ENCODE measurements at regions not wholly inside any gene's neighbourhood (a gene's known extent, or its start where the extent isn't known, plus 50 kb on each side); places are given as distances from the start of the nearest gene placed in this dataset.
"Not testable (repeated sequence)": the region's sequence is repeated elsewhere in the genome, so short reads cannot be mapped to it uniquely, and the experiment has no call there.

DNA sequence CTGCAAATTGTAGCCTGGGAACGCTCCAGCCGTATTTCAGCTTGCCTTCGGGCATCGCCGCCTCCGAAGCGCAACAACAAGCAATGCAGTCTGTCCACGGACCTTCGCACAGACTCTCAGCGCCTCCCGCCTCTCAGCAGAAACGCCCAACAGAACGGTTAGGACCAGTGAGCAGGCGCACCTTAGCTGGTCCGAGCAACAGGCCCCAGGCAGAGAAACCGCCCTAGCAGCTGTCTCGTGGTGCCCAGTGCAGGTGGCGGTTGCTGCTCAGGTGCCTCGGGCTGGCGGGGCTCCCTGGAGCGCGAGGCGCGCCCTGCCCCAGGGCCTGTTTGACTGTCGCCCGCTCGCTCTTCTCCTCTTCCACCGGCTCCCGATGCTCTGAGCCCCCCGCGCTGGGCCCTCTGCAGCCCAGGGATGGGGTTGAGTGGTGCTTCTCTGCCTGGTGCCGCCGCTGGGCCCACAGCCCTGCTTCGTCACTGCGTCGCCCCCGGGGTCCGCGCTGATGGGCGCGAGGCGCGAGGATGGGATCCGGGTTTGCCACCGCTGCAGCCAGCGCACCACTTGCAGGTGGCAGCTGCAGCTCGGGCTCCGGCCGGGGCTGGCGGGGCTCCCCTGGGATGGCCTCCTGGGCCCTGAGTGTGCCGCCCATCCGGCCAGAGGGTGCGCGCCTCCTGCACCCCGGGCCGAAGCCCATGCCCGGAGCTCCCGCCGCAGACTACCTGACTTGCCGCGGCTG lies 268.4 kb upstream of the FRG2C start:
- DNase-seq, result no peak

DNA sequence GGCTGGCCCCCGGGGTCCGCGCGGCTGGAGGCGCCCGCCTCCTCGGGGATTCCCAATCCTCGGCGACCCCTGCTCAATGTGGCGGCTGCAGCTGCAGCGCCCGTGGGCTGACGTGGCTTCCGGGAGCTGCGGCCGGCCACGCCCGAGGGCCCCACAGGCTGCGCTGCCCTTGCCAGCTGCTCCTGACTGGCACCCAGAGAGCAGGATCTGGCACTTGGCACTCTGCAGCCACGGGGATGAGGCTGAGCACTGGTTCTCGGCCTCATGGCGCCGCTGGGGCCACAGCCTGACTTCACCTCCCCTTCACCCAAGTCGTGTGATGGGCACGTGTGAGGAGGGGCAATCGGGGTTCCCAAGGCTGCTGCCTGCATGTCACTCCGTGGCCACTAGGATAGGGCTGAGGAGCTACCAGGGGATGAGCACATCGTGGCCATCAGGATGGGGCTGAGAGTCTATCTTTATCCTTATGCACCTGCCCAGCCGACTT lies 267.8 kb upstream of the FRG2C start:
- DNase-seq, result no peak

DNA sequence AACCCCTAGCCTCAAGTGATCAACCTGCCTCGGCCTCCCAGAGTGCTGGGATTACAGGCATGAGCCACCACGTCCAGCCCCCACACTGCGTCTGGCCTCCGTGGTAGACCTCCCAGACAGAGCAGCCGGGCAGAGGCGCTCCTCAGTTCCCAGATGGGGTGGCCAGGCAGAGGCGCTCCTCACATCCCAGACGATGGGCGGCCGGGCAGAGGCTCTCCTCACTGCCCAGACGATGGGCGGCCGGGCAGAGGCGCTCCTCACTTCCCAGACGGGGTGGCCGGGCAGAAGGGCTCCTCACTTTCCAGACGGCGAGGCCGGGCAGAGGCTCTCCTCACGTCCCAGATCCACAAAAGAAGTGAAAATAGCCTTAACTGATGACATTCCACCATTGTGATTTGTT lies 266.6 kb upstream of the FRG2C start:
- not testable (repeated sequence) for DNase-seq

DNA sequence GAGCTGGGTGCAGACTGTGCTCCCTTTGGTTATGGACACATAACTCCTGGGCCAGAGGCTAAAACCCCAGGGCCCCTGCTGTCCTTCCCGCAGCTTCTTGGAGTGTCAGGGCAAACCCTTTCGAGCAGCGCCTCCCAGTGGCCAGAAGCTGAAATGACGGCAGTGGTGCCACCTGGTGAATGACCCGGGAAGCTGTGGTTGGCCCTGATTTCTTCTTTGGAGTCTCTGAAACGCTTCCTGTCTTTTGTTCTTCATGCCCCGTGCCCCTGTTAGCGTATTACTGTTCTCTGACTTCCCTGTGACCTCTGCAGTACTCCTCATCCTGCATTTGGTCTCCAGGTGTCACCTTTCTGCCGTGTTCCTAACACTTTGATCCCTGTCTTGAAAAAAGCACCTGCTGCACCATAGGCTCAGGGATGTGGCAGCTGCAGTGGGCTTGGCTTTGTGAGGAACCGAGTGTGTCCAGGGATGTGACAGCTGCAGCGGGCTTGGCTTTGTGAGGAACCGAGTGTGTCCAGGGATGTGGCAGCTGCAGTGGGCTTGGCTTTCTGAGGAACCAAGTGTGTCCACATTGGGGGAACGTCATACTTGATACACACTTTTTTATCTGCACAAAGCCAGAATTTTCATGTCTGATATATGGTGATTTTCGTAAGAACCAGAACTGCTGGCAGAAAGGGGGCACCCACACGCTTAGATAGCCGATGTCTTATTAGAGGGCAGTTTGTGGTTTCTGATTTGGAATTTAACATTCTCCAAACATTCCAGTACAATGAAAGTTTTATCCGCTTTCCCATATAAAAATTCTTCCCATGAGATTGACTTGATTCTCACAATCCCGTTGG lies 241.8 kb upstream of the FRG2C start:
- DNase-seq, result peak; percentile 73 to 74

DNA sequence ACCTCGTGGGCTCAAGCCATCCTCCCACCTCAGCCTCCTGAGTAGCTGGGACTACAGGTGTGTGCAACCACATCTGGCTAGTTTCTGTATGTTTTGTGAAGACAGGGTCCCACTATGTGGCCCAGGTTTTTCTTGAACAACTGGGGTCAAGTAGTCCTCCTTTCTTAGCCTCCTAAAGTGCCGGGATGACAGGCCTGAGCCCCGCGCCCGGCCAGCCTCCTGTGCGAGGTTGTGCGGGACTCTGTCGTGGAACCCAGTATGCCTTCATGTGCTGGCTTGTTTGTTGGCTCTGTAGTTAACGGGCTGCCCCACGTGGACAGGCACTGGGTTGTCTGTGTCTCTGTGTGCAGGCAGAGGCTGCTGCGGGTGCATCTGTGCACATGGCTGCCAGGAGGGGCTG lies 238.7 kb upstream of the FRG2C start:
- not testable (repeated sequence) for DNase-seq

DNA sequence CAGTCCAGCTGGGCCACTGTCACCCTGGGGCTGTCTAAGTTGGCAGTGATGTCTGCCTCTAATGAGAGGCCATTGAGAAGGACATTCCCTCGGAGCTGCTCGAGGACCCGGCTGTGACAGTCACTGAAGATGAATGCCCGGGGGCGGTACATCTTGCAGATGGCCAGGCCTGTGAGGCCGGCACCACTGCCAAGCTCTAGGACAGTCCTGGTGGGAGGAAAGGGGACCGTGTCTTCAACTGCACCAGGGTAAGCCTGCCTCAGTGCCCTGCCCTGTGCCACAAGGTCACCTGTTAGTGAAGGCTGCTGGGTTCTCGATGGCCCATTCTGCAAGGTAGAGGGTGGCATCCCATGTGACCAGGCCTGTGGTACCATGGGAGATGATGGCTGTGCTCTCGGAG lies 236.6 kb upstream of the FRG2C start:
- DNase-seq, result not testable (repeated sequence)

DNA sequence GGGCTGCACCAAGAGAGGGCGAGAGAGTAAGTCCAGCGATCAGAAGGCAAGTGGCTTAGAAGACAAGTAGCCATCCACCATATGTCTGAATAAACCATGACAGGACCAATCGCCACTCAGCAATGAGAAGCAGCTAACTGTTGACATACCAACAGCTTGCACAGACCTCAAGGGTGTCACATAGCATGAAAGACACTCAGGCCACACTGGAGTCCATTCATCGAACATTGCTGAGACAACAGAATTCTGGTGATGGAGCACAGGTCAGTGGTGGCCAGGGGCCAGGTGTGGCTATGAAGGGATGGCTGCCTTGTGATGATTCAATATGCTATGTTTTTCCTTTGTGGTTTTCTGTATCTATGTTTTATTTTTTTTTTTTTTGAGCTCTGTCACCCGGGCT lies 236.2 kb upstream of the FRG2C start:
- not testable (repeated sequence) for DNase-seq

DNA sequence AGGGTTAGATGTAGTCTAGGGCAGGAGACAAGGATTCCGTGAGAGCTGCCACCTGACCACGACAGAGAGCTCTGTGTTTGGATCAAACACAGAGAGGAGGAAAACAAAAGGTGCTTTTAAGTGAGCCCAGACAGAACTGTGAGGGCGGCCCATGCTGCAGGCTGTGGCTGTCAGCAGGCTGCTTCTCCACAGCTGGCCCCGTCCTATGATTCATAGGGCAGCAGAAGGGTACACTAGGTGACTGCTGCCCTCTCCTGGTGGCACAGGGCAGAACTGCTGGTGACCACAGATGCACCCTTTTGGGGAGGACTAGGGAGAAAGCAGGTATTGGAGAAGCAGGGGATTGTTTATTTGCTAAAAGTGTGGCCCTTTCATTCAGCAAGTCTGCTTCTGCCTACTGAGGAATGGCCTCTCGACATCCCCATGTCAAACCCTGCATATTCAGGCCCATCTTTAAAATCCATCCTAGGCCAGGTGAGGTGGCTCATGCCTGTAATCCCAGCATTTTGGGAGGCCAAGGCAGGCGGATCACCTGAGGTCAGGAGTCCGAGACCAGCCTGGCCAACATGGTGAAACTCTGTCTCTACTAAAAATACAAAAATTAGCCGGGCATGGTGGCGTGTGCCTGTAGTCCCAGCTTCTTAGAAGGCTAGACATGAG lies 234.4 kb upstream of the FRG2C start:
- DNase-seq, result peak; percentile 78 to 82

DNA sequence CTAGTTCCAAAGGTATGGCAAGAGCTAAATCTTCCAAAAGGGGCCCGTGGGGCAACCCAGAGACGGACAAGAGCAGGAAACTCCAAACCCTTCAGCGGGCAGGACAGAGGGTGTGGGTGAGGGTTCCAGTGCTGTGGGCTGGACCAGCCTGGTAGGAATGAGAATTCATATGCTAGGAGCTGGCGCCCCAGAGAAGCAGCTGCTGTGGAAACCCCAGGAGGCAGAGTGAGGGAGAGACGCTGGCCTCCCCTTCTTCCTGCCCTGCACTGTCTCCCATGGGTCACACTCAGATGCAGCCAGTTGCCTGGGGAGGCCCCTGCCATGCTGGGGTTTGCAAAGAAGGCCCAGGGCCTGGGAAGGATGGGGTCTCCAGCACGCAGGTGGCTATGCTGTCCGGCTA lies 233.7 kb upstream of the FRG2C start:
- not testable (repeated sequence) for DNase-seq

DNA sequence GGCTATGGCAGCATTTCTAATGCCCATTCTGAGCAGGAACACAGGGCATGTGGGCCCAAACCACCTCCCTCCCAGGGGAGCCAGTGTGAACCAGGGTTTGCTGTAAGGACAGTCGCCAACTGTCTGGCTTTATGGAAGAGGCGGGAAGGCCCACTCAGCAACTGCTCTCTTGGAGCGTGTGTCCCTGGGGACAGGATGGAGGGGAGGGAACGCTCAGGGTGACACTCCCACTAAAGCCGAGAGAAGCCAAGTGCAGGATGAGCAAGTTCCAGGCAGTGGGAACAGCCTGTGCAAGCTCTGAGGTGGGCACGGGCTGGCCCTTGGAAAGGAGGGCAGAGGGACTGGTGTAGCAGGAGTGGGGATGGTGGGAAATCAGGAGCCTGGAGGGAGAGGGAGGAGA lies 233.0 kb upstream of the FRG2C start:
- not testable (repeated sequence) for DNase-seq

DNA sequence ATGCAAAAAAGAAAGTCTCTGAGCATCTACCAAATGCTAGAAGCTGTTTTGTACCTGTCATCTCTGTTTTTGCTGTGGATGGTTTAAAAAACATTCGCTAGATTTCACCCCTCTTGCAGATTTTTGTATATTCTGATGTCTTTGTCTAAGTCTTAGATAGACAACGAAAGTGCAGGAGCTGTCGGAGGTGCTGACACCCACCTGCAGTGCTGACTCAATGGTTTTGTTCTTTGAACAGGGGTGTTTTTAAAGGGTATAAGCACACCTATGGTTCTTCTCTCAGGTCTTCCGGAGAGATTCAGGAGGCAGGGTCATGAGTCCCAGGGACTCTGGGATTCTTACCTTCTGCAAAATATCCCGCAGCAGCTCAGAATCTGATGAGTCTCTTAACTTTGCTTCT lies 231.7 kb upstream of the FRG2C start:
- not testable (repeated sequence) for DNase-seq

DNA sequence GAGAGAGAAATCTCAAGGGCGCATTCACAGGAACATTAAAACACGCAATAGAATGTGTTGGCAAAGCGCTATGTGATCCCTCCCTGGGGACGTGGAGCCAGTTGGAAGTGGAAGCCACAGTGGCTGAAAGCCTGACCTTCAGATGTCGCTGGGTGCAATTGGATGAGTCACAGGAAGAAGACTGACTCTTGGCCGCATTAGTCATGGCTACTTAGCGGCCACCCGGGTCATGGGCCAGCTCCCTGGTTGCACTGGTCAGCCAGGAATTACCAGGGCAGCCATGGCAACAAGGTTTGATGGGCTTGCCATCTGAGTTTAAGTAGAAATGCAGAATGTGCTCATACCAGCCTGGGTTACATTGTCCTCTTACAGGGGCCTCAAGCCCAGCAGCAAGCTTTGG lies 231.2 kb upstream of the FRG2C start:
- DNase-seq, result not testable (repeated sequence)

DNA sequence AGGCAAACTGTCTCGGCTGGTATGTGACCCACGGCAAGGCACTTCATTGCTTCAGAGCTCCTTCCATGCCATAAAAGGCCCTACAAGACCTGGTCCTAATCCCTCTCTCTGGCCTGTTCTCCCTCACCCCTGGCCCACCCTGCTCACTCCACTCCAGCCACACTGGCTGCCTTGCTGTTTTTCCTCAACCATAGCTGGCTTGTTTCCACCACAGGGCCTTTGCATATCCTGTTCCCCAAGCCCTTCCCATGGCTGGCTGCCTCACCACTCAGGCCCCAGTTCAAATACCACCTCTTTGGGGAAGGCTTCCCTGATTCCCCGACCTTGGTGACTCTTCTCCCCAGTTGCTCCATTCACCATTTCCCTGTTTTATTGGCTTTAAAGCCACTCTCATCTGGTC lies 230.8 kb upstream of the FRG2C start:
- not testable (repeated sequence) for DNase-seq

DNA sequence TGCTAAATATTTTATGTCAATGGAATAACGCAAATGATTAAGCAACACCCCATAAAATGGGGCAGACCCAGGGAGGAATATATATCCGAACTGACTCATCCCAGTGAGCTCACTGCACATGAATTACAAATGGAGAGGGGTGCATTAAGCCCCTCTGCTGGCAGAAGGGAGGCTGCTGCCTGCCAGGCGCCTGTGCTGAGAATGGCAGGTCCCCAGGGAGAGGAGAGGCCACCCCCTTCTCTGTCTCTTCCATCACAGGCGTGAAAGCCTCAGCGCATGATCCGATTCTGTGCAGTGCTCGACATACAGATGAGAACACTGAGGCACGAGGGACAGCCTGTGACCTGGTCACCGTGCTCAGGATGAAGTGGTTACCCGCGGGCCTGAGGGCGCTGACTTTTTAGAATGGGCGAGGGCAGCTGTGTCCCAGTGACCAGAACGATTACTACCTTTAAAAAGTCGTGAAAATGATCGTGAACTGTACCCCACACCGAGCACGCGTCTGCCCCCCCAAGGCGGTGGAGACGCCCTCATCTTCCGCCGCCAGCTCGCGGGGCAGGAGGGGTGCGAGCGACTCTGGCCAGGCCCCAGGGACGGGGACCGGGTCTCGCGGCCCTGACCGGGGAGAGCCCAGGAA lies 229.7 kb upstream of the FRG2C start:
- DNase-seq, result not testable (repeated sequence)

DNA sequence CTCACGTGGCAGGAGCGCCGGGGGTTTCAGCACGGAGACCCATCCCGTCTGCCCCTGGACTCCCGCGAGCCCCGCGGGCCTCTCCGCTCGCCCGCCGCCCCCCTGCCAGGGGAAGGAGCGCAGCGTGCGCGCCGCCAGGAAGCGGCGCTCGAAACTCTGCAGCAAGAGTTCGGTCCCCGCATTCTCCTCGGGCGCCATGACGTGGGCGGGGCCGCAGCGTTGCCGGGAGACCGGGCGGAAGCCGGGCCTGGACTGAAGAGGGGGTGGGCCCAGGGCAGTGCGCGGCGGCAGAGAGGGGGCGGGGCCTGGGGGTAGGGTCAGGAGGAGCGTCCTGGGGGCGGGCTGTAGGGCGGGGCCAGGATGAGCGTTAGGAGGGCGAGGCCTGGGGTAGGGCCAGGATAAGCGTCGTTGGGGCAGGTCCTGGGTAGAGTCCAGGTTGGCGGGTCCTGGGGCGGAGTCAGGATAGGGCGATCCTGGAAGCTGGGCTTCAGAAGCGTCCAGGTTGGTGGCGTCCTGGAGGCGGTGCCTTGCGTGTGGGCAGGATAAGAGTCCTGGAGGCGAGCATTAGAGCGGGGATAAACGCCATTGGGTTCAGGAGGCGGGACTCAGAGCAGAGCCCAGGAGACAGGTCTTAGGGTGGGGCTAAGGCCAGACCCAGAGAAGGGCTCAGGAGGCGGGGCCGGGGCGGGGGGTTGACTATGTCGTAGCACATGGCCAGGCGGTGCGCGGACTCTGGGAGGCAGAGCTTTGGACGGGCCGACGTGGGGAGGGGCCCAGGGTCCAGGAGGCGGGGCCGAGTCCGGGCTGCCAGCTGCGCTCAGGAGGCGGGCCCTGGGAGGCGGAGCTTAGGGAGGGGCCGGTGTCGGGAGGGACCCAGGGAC lies 229.0 kb upstream of the FRG2C start:
- DNase-seq, result peak; percentile 96 to 97

DNA sequence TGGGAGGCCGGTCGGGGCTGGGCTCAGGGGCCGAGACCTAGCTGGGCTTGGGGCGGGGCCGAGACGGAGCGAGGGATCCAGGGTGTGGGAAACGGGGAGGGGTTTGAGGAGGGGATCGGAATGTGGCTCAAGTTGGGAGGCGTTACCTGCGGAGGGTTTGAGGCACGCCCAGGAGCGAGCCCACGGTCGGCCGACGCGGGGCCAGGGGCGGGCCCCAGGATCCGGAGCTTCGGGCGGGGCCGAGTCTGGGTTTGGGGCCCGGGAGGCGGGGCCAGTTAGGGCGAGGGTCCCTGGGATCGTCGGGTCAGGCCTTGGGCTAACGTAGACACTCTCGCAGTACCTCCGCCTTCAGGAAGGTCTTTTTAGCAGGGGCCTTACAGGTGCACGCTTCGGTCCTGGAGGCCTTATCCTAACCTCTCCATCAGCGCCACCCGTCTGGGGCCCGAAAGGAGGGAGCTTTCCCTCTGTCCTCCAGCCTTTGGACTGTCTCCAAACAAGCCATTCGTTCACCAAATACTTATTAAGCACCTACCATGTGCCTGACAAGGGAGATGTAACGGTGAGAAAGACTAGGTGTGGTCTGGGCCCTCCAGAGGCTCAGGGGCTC lies 228.2 kb upstream of the FRG2C start:
- DNase-seq, result not testable (repeated sequence)

DNA sequence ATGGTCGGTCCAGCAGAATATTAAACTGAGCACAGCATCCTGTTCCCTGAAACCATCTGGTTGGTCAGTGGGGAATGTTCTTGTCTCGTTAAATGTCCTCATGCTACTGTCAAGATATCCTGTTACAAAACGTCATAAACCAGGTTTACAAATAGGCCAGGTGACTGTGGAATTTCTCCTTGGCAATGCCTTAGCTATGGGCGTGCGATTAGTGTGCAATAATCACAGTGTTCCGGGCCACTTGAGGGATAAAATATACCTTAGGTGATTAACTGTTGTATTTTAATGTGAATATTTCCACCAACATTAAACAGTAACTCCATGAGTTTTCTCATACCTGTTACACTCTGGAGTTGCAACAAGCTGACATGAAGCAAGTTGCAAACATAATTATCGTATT lies 223.1 kb upstream of the FRG2C start:
- DNase-seq, result not testable (repeated sequence)

DNA sequence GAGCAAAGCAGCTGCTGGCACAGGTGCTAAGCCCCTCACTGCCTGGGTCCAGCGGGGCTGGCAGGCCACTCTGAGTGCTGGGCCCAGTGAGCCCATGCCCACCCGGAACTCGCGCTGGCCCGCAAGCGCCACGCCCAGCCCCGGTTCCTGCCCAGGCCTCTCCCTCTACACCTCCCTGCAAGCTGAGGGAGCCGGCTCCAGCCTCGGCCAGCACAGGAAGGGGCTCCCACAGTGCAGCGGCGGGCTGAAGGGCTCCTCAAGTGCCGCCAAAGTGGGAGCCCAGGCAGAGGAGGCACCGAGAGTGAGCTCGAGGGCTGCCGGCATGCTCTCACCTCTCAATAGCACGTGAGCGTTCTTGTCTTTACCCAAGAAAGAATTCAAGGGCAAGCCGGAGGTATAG lies 219.5 kb upstream of the FRG2C start:
- DNase-seq, result not testable (repeated sequence)

DNA sequence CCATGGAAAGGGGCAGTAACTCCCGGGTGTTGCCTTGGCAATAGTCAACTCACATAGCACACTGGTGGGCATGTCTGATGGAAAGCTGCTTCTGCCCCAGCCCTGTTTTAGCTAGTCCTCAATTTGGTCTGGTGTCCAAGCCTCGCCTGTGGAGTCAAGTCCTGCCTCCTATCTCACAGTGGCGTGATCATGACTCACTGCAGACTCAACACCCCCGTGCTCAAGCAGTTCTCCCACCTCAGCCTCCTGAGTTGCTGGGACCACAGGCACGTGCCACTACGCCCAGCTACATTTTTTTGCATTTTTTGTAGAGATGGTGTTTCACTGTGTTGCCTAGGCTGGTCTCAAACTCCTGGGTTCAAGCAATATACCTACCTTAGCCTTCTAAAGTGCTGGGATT lies 218.9 kb upstream of the FRG2C start:
- DNase-seq, result not testable (repeated sequence)

DNA sequence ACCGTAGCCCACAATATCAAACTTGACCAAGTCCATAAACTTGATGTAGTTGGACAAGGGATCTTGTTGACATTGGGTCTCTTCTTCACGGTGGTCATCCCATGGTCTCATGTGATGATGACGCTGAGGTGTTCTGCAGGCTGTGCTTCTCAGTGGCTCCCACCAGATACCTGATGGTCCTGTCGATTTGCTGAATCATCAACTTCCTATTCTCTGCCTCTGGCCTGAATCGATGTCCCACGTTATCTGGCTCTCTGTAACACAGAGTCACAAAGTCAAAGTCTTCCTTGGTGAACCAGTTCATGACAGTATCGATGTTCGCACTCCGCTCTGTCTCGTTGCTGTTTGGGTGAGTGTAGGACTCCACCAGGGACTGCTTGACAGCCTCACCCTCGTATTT lies 217.2 kb upstream of the FRG2C start:
- DNase-seq, result not testable (repeated sequence)

DNA sequence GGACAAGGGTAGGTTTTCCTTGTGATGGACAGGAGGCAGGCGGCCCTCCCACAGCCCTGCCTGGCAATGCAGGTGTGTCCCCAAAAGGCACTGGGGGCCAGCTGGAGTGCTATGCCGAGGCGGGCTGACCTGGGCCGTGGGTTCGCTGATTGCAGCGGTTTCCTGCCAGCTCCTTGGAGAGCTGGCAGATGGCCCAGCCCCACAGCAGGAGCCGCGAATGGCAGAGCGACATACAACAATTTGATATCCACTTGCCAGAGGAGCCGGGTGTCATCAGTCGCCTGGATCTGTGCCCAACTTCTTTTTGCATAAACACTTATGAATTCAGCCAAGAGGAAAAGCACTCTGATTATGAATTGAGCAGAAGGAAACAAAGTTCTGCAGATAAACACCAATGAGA lies 210.8 kb upstream of the FRG2C start:
- not testable (repeated sequence) for DNase-seq
